HepG2 (cell line): ENCODE measurements at regions not wholly inside any gene's neighbourhood (a gene's known extent, or its start where the extent isn't known, plus 50 kb on each side); places are given as distances from the start of the nearest gene placed in this dataset.

Source experiments
- ATAC-seq: fragments of 200-7000 bp; cut with Tn5 transposase; 3 replicates; pipeline ENCODE4 v1.9.1; 2020; ENCODE audit warnings: mild to moderate bottlenecking, moderate library complexity
- BruUV-seq: library from RNA; stranded (reverse); fragments of 400-500 nt; replicated peaks from 2 replicates; lab custom pipeline; 2021; lab: Mats Ljungman, UMichigan
- CTCF ChIA-PET: fragments of 300-600 bp; formaldehyde crosslinking; extraction: SDS; loops from one replicate; lab custom pipeline; 2021; ENCODE audit warnings: low total read pairs, inconsistent platforms, low intra/inter-chr PET ratio; lab: Yijun Ruan, JAX
- POLR2A ChIA-PET: fragments of 350-600 bp; sonication (Branson Sonifier 250); formaldehyde crosslinking; loops from one replicate; lab custom pipeline; 2020; ENCODE audit warnings: antibody characterized with exemption, inconsistent platforms; lab: Yijun Ruan, JAX
- DNase-seq: peaks from one replicate; pipeline ENCODE4 v3.0.0-alpha.2; 2015; ENCODE audit warnings: low spot score
- FAIRE-seq: peaks from 3 replicates; lab custom pipeline; 2011; peaks lifted over from hg19 to GRCh38; lab: Jason Lieb, UNC
- H2AFZ ChIP-seq: one replicate; pipeline ENCODE4 v1.6.1; 2011; ENCODE audit warnings: low read length, inconsistent platforms
- H3K27ac ChIP-seq: fragments of 300-600 bp; 3 replicates; pipeline ENCODE4 v1.8.0; 2011; ENCODE audit warnings: mixed run types, mild to moderate bottlenecking, mixed read lengths, low read length, inconsistent platforms; ENCODE audit not compliant: insufficient read depth; ENCODE audit errors: extremely low read length
- H3K27me3 ChIP-seq, 2 experiments: fragments of 200-600 bp in 1 of 2; 2 replicates in 1 of 2; 3 replicates in 1 of 2; pipeline versions ENCODE4 v1.6.0 to v1.8.0; 2011; ENCODE audit warnings: low read length in 2 of 2, mild to moderate bottlenecking in 2 of 2, moderate library complexity in 2 of 2, inconsistent platforms in 1 of 2; ENCODE audit not compliant: insufficient read depth in 2 of 2, control insufficient read depth in 1 of 2
- H3K36me3 ChIP-seq, 2 experiments: fragments of 200-600 bp in 1 of 2; replicated peaks in 1 of 2; 2 replicates in 1 of 2; 3 replicates in 1 of 2; pipeline versions ENCODE4 v1.5.1 to v1.8.0; 2011; ENCODE audit warnings: low read length in 2 of 2, inconsistent platforms in 1 of 2; ENCODE audit not compliant: insufficient read depth in 2 of 2, control insufficient read depth in 1 of 2
- H3K4me1 ChIP-seq: 2 replicates; pipeline ENCODE4 v1.5.1; 2012; ENCODE audit warnings: low read length, inconsistent platforms; ENCODE audit not compliant: insufficient read depth
- H3K4me2 ChIP-seq: 2 replicates; pipeline ENCODE4 v1.6.0; 2011; ENCODE audit warnings: low read depth, low read length, inconsistent platforms
- H3K4me3 ChIP-seq, 3 experiments: fragments of 200-600 bp in 1 of 3; sonication (generic), shearing (Covaris generic) in 1 of 3; replicated peaks in 1 of 3; 2 replicates each; pipeline ENCODE4 v1.5.1; 2011 to 2016; ENCODE audit warnings: low read length in 3 of 3, inconsistent platforms in 2 of 3, low read depth in 2 of 3, mild to moderate bottlenecking in 2 of 3, control low read depth in 1 of 3, mixed read lengths in 1 of 3; ENCODE audit not compliant: insufficient read depth in 1 of 3
- H3K79me2 ChIP-seq: one replicate; pipeline ENCODE4 v1.6.1; 2011; ENCODE audit warnings: low read length, inconsistent platforms; ENCODE audit not compliant: insufficient read depth
- H3K9ac ChIP-seq: 2 replicates; pipeline ENCODE4 v1.6.0; 2011; ENCODE audit warnings: mild to moderate bottlenecking, low read depth, low read length, inconsistent platforms; ENCODE audit not compliant: insufficient read depth
- H3K9me3 ChIP-seq: 2 replicates; pipeline ENCODE4 v1.5.1; 2012; ENCODE audit warnings: mild to moderate bottlenecking, low read length
- H4K20me1 ChIP-seq: 2 replicates; pipeline ENCODE4 v1.6.0; 2011; ENCODE audit warnings: inconsistent platforms, mild to moderate bottlenecking, low read length, moderate library complexity; ENCODE audit not compliant: insufficient read depth
- FOSL2 ChIP-seq: sonication (generic); formaldehyde crosslinking; IDR thresholded peaks from 2 replicates; pipeline ENCODE4 v1.4.0; 2020; ENCODE audit warnings: missing genetic modification reagents
- HOXA9 ChIP-seq: sonication (generic); formaldehyde crosslinking; IDR thresholded peaks from 2 replicates; pipeline ENCODE4 v1.8.1; 2022; ENCODE audit warnings: missing genetic modification reagents, mild to moderate bottlenecking, moderate library complexity, borderline replicate concordance
- KAT2B ChIP-seq: fragments of 150-350 bp; IDR thresholded peaks from 2 replicates; pipeline ENCODE4 v1.6.1; 2014; ENCODE audit warnings: low read depth, low read length, borderline replicate concordance
- MEF2D ChIP-seq: sonication (generic); formaldehyde crosslinking; IDR thresholded peaks from 2 replicates; pipeline ENCODE4 v1.5.1; 2020; ENCODE audit warnings: mild to moderate bottlenecking, missing genetic modification reagents
- MTA1 ChIP-seq: sonication (generic); formaldehyde crosslinking; IDR thresholded peaks from 2 replicates; pipeline ENCODE4 v1.4.0; 2020; ENCODE audit warnings: missing genetic modification reagents, mild to moderate bottlenecking, borderline replicate concordance
- PHF20 ChIP-seq: sonication (generic); formaldehyde crosslinking; IDR thresholded peaks from 2 replicates; pipeline ENCODE4 v1.5.0; 2020; ENCODE audit warnings: mild to moderate bottlenecking, missing genetic modification reagents
- RFX5 ChIP-seq: IDR thresholded peaks from 2 replicates; pipeline ENCODE4 v1.6.1; 2011; ENCODE audit warnings: low read depth, low read length, improper control_type of control experiment
- RORA ChIP-seq: sonication (generic); formaldehyde crosslinking; IDR thresholded peaks from 2 replicates; pipeline ENCODE4 v1.5.0; 2020; ENCODE audit warnings: mild to moderate bottlenecking, missing genetic modification reagents, moderate library complexity
- SIN3A ChIP-seq: IDR thresholded peaks from 2 replicates; pipeline ENCODE4 v1.6.1; 2011; ENCODE audit warnings: low read depth, mild to moderate bottlenecking, control low read depth, low read length, borderline replicate concordance
- SIX4 ChIP-seq: sonication (generic); formaldehyde crosslinking; IDR thresholded peaks from 2 replicates; pipeline ENCODE4 v1.4.0; 2020; ENCODE audit warnings: missing genetic modification reagents
- SMC3 ChIP-seq: IDR thresholded peaks from 2 replicates; pipeline ENCODE4 v1.6.1; 2011; ENCODE audit warnings: low read length, improper control_type of control experiment
- ZNF143 ChIP-seq: sonication (generic); formaldehyde crosslinking; IDR thresholded peaks from 2 replicates; pipeline ENCODE4 v1.4.0; 2020; ENCODE audit warnings: missing genetic modification reagents
- ZNF205 ChIP-seq: IDR thresholded peaks from 2 replicates; pipeline ENCODE4 v1.6.1; 2018; ENCODE audit warnings: missing biosample characterization, missing genetic modification reagents
- ZNF296 ChIP-seq: sonication (generic); formaldehyde crosslinking; conservative IDR thresholded peaks from 2 replicates; pipeline ENCODE4 v1.5.0; 2020; ENCODE audit warnings: mild to moderate bottlenecking, missing genetic modification reagents
- ZNF333 ChIP-seq: sonication (generic); formaldehyde crosslinking; IDR thresholded peaks from 2 replicates; pipeline ENCODE4 v1.4.0; 2020; ENCODE audit warnings: mild to moderate bottlenecking, missing genetic modification reagents, borderline replicate concordance
- WGBS: methylation state at CpG from one replicate; pipeline ENCODE4 v1.1.6; 2017; ENCODE audit warnings: low lambda C conversion rate; 5-methylcytosine and 5-hydroxymethylcytosine counted together
- in situ Hi-C: cut with HindIII; loops from 2 replicates; pipeline ENCODE4 v1.10.0; 2017; ENCODE audit warnings: low pct_unique_long_range_greater_than_20kb; ENCODE audit not compliant: extremely low pct_ligation_motif_present
- intact Hi-C: fragments of 100-400 bp; cut with micrococcal nuclease; formaldehyde crosslinking; loops from one replicate; pipeline ENCODE4 v1.10.0; 2022; ENCODE audit not compliant: unreplicated experiment
- TF ChIP-seq, protein P1 (sequence below): IDR thresholded peaks from 2 replicates; pipeline ENCODE4 v1.6.1; 2016
- TF ChIP-seq, protein P2 (sequence below): sonication (generic); formaldehyde crosslinking; IDR thresholded peaks from 2 replicates; pipeline ENCODE4 v1.5.0; 2020; ENCODE audit warnings: missing genetic modification reagents
- TF ChIP-seq, protein P3 (sequence below): fragments of 450-650 bp; IDR thresholded peaks from 2 replicates; pipeline ENCODE4 v1.6.1; 2016

DNA sequence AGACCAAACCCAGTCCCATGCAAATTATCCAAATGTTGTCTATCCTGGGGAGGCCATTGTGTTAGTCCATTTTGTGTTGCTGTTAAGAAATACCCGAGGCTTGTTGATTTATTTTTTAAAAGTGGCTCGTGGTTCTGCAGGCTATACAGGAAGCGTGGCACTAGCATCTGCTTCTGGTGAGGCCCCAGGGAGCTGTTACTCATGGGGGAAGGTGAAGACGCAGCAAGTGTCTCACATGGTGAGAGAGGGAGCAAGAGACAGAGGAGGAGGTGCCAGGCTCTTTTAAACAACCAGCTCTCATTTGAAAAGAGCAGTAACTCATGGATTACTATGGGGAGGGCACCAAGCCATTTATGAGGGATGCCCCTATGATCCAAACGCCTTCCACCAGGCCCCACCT, 80.3 kb upstream of the ARL4C start (continued):
- TF ChIP-seq SIN3A (no peak), ZNF143 (CRISPR knock-in tag) (no peak), ZNF205 (CRISPR knock-in tag) (no peak), RORA (CRISPR knock-in tag) (no peak)
- TF ChIP-seq, protein P1, sequence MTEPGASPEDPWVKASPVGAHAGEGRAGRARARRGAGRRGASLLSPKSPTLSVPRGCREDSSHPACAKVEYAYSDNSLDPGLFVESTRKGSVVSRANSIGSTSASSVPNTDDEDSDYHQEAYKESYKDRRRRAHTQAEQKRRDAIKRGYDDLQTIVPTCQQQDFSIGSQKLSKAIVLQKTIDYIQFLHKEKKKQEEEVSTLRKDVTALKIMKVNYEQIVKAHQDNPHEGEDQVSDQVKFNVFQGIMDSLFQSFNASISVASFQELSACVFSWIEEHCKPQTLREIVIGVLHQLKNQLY (CRISPR knock-in tag) = no peak

DNA sequence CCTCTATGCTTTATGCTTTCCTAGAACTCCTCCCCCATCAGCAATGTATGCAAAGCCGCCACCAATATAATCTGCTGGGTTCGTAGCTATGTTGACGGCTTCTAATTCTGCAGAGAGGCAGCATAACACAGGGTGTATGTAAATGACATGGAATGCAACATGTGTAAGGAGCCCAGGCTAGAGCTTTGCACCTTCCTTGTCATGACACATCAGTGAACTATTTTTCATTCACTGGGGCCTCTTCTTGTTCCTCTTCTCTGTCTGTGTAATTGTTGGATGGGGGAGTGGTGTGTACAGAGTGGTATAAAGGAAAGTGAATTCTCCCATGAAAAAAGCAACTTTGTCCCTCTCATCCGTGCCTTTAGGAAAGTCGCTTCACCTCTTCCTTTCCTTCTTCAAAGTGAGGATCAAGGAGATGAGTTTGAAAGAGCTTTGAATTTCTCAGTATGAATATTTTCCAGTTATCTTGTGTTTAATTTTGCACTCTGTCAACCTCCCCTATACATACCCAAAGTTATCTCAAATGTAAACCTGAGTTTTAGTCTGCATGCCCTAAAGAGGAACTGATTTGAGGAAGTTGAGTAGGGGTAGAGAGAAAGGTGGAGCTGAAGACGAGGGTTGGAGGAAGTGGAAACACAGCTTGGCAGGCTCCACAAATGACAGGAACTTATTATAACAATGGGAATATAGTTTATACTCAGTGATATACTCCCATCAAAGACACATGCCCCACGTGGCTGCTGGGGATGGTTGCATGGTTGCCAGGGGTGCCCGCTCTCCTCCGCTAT, 74.9 kb upstream of the ARL4C start:
- in situ Hi-C loops = no loop called here
- no peak overlapping the region for H3K4me3 ChIP-seq
- H3K79me2 ChIP-seq = no peaks in the 10 kb centered on the region
- no peak for DNase-seq
- no peak overlapping the region for H3K27ac ChIP-seq
- TF ChIP-seq HOXA9 (CRISPR knock-in tag) = no peak
- no peak for TF ChIP-seq ZNF296
- TF ChIP-seq SMC3 = no peak
- no peak for TF ChIP-seq RFX5
- TF ChIP-seq ZNF333 (CRISPR knock-in tag) = no peak
- TF ChIP-seq, protein P2, sequence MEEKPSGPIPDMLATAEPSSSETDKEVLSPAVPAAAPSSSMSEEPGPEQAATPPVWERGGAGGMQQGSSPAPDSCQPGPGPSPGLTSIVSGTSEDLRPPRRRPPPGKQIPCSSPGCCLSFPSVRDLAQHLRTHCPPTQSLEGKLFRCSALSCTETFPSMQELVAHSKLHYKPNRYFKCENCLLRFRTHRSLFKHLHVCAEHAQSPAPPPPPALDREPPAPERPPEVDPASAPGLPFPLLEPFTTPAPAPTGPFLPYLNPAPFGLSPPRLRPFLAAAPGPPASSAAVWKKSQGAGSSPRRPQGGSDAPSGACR = no peak
- TF ChIP-seq FOSL2 (CRISPR knock-in tag) = peak; percentile 26; the same call in 1 of the 2 replicates
- no peak for TF ChIP-seq KAT2B
- TF ChIP-seq SIX4 = no peak
- TF ChIP-seq MEF2D (CRISPR knock-in tag) = no peak
- TF ChIP-seq, protein P3, sequence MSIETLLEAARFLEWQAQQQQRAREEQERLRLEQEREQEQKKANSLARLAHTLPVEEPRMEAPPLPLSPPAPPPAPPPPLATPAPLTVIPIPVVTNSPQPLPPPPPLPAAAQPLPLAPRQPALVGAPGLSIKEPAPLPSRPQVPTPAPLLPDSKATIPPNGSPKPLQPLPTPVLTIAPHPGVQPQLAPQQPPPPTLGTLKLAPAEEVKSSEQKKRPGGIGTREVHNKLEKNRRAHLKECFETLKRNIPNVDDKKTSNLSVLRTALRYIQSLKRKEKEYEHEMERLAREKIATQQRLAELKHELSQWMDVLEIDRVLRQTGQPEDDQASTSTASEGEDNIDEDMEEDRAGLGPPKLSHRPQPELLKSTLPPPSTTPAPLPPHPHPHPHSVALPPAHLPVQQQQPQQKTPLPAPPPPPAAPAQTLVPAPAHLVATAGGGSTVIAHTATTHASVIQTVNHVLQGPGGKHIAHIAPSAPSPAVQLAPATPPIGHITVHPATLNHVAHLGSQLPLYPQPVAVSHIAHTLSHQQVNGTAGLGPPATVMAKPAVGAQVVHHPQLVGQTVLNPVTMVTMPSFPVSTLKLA = peak; percentile 58
- no peak for TF ChIP-seq PHF20
- TF ChIP-seq MTA1 = no peak
- H3K9ac ChIP-seq = no peak overlapping the region
- no peak for FAIRE-seq
- H2AFZ ChIP-seq = no peak overlapping the region
- ChIA-PET CTCF (no interaction called here), POLR2A (interaction anchor here (1.3 kb wide), 1 partner anchor 104 kb away, joined by 3 read pairs; no protein-coding TSS in a partner anchor)
- no peak overlapping the region for H3K4me2 ChIP-seq
- intact Hi-C loops = no loop called here
- no peaks in the 10 kb centered on the region for H4K20me1 ChIP-seq
- ATAC-seq = no peak
- peaks cover 7% of the 10 kb centered on the region for H3K4me1 ChIP-seq
- H3K9me3 ChIP-seq = no peaks in the 10 kb centered on the region
- peaks cover 2 to 21% of the 10 kb centered on the region in 2 experiments; a peak in 3 of 5 replicates for H3K27me3 ChIP-seq
- no TSS peak for BruUV-seq
- no peaks in the 10 kb centered on the region for H3K36me3 ChIP-seq
- 71% methylated on average over 9 of the region's 9 CpGs for WGBS
